ENCODE measurements at regions not wholly inside any gene's neighbourhood (a gene's known extent, or its start where the extent isn't known, plus 50 kb on each side); places are given as distances from the start of the nearest gene placed in this dataset.

DNA sequence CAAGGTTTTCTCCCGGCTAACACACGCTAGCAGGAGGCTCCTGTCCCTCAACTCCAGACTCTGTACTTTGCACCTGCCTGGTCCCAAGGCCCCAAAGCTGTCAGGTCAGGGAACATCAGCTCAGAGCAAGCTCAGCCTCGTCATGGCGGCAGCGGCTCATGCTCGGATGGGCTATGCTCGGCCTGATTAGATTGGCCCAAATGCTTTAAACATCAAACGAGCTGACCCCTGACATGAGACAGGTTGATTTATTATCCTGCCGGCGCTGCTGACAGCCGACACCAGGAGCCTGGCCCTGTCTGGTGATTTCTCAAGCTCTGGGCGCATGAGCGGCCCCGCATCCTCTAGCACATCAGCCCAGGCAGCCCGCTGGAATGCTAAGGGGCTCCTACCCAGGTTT is 436.4 kb downstream of the EIPR1 start:
- Histone ChIP-seq H3F3A (replicated peaks; ENCODE audit: insufficient read depth) (no peaks in the 10 kb centered on the region), H4K20me1 (ENCODE audit: insufficient read depth) (no peaks in the 10 kb centered on the region), H3K9me3 (0 out of 2 replicates have a peak, but pooled peaks cover 4% of the 10 kb centered on the region), H3K9ac (no peak overlapping the region), H3K79me2 (ENCODE audit: insufficient read depth) (no peaks in the 10 kb centered on the region), H3K9me2 (no peaks in the 10 kb centered on the region), H3K27me3 (ENCODE audit: insufficient read depth) (no peaks in the 10 kb centered on the region), H2AFZ (ENCODE audit: low read depth) (no peak overlapping the region), H3K27ac (ENCODE audit: low read depth in 2 of 2, low read length in 1 of 2) (no peak overlapping the region), H3K4me1 (ENCODE audit: control insufficient read depth in 1 of 2, insufficient read depth in 2 of 2, low read depth in 1 of 2, low read length in 1 of 2) (peaks cover 0 to 23% of the 10 kb centered on the region in 2 experiments; a peak in 2 of 4 replicates), H3K4me2 (no peak overlapping the region), H3K36me3 (replicated peaks in 1 of 2; ENCODE audit: control insufficient read depth in 1 of 2, insufficient read depth in 2 of 2, low read length in 1 of 2) (no peaks in the 10 kb centered on the region), H3K4me3 (ENCODE audit: low read depth in 2 of 2, low read length in 1 of 2) (no peak overlapping the region)
- TF ChIP-seq, protein P1, sequence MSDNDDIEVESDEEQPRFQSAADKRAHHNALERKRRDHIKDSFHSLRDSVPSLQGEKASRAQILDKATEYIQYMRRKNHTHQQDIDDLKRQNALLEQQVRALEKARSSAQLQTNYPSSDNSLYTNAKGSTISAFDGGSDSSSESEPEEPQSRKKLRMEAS (IDR thresholded peaks at IDR 0.05; ENCODE audit: low read depth): no peak
- TF ChIP-seq, protein P2, sequence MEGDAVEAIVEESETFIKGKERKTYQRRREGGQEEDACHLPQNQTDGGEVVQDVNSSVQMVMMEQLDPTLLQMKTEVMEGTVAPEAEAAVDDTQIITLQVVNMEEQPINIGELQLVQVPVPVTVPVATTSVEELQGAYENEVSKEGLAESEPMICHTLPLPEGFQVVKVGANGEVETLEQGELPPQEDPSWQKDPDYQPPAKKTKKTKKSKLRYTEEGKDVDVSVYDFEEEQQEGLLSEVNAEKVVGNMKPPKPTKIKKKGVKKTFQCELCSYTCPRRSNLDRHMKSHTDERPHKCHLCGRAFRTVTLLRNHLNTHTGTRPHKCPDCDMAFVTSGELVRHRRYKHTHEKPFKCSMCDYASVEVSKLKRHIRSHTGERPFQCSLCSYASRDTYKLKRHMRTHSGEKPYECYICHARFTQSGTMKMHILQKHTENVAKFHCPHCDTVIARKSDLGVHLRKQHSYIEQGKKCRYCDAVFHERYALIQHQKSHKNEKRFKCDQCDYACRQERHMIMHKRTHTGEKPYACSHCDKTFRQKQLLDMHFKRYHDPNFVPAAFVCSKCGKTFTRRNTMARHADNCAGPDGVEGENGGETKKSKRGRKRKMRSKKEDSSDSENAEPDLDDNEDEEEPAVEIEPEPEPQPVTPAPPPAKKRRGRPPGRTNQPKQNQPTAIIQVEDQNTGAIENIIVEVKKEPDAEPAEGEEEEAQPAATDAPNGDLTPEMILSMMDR (IDR thresholded peaks at IDR 0.05): no peak
- no peak for TF ChIP-seq POLR2AphosphoS5 (IDR thresholded peaks at IDR 0.05; ENCODE audit: low read depth, low read length)
- TF ChIP-seq NFIC (IDR thresholded peaks at IDR 0.05; ENCODE audit: borderline replicate concordance): no peak
- TF ChIP-seq, protein P3, sequence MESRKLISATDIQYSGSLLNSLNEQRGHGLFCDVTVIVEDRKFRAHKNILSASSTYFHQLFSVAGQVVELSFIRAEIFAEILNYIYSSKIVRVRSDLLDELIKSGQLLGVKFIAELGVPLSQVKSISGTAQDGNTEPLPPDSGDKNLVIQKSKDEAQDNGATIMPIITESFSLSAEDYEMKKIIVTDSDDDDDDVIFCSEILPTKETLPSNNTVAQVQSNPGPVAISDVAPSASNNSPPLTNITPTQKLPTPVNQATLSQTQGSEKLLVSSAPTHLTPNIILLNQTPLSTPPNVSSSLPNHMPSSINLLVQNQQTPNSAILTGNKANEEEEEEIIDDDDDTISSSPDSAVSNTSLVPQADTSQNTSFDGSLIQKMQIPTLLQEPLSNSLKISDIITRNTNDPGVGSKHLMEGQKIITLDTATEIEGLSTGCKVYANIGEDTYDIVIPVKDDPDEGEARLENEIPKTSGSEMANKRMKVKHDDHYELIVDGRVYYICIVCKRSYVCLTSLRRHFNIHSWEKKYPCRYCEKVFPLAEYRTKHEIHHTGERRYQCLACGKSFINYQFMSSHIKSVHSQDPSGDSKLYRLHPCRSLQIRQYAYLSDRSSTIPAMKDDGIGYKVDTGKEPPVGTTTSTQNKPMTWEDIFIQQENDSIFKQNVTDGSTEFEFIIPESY (IDR thresholded peaks at IDR 0.05; ENCODE audit: borderline replicate concordance, low read depth): no peak
- TF ChIP-seq, protein P4, sequence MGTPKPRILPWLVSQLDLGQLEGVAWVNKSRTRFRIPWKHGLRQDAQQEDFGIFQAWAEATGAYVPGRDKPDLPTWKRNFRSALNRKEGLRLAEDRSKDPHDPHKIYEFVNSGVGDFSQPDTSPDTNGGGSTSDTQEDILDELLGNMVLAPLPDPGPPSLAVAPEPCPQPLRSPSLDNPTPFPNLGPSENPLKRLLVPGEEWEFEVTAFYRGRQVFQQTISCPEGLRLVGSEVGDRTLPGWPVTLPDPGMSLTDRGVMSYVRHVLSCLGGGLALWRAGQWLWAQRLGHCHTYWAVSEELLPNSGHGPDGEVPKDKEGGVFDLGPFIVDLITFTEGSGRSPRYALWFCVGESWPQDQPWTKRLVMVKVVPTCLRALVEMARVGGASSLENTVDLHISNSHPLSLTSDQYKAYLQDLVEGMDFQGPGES (IDR thresholded peaks at IDR 0.05; ENCODE audit: low read depth, low read length): no peak
- no peak for TF ChIP-seq TCF12 (IDR thresholded peaks at IDR 0.05)
- TF ChIP-seq TEAD4 (IDR thresholded peaks at IDR 0.05; ENCODE audit: borderline replicate concordance, insufficient read depth): no peak
- no peak for TF ChIP-seq FOSL2 (IDR thresholded peaks at IDR 0.05; ENCODE audit: borderline replicate concordance, low read depth)
- TF ChIP-seq GATA2 (CRISPR knock-in tag; IDR thresholded peaks at IDR 0.05): no peak
- no peak for TF ChIP-seq CHD2 (IDR thresholded peaks at IDR 0.05; ENCODE audit: low read length, partially characterized antibody)
- 69% methylated on average over 12 of the region's 15 CpGs for whole genome bisulfite sequencing (ENCODE audit: low lambda C conversion rate)
- ChIA-PET CTCF (interaction anchor here (0.8 to 1.2 kb wide), 2 partner anchors 14 to 20 kb away, joined by 3 read pairs; no protein-coding TSS in a partner anchor), POLR2A (no interaction called here)
- DNase-seq: no peak

DNA sequence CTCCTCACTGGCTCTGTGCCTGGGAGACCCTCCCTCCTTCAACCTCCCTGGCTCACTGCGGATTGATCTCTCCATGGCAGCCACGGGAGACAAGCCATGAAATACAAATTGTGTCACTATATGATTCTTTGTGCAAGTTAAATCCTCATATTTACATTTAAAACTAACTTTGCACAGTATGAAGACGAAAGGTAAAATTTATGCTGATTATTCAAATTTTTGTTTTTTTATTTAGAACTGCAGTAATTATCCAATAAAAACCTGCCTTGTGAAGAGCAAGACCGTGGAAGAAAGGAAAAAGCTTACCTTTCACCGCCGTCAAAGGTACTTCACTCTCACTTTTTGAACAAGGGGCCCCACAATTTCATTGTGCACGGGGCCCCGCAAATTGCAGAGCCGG is 436.9 kb downstream of the EIPR1 start:
- DNase-seq: no peak
- Histone ChIP-seq H3F3A (replicated peaks; ENCODE audit: insufficient read depth) (no peaks in the 10 kb centered on the region), H3K9me3 (0 out of 2 replicates have a peak, but pooled peaks cover 2% of the 10 kb centered on the region), H3K27ac (ENCODE audit: low read depth in 2 of 2, low read length in 1 of 2) (no peak overlapping the region), H3K9ac (no peak overlapping the region), H3K4me2 (no peak overlapping the region), H4K20me1 (ENCODE audit: insufficient read depth) (no peaks in the 10 kb centered on the region), H3K79me2 (ENCODE audit: insufficient read depth) (no peaks in the 10 kb centered on the region), H3K27me3 (ENCODE audit: insufficient read depth) (no peaks in the 10 kb centered on the region), H3K4me3 (ENCODE audit: low read depth in 2 of 2, low read length in 1 of 2) (no peak overlapping the region), H3K36me3 (replicated peaks in 1 of 2; ENCODE audit: control insufficient read depth in 1 of 2, insufficient read depth in 2 of 2, low read length in 1 of 2) (no peaks in the 10 kb centered on the region), H3K4me1 (ENCODE audit: control insufficient read depth in 1 of 2, insufficient read depth in 2 of 2, low read depth in 1 of 2, low read length in 1 of 2) (peaks cover 0 to 23% of the 10 kb centered on the region in 2 experiments; a peak in 2 of 4 replicates), H2AFZ (ENCODE audit: low read depth) (no peak overlapping the region), H3K9me2 (no peaks in the 10 kb centered on the region)
- WGBS (ENCODE audit: low lambda C conversion rate): 54% methylated on average over 9 of the region's 9 CpGs
- CTCF ChIA-PET: no interaction called here
- POLR2A ChIA-PET: no interaction called here
- TF ChIP-seq SIN3A (IDR thresholded peaks at IDR 0.05; ENCODE audit: borderline replicate concordance, low read depth, low read length) (no peak), RAD21 (IDR thresholded peaks at IDR 0.05; ENCODE audit: low read length) (no peak), FOSL2 (IDR thresholded peaks at IDR 0.05; ENCODE audit: borderline replicate concordance, low read depth) (no peak), POLR2AphosphoS5 (IDR thresholded peaks at IDR 0.05; ENCODE audit: low read depth, low read length) (no peak), YY1 (IDR thresholded peaks at IDR 0.05; ENCODE audit: low read depth) (no peak), CHD2 (IDR thresholded peaks at IDR 0.05; ENCODE audit: low read length, partially characterized antibody) (no peak)
- TF ChIP-seq, protein P2 (IDR thresholded peaks at IDR 0.05): no peak
- TF ChIP-seq, protein P5, sequence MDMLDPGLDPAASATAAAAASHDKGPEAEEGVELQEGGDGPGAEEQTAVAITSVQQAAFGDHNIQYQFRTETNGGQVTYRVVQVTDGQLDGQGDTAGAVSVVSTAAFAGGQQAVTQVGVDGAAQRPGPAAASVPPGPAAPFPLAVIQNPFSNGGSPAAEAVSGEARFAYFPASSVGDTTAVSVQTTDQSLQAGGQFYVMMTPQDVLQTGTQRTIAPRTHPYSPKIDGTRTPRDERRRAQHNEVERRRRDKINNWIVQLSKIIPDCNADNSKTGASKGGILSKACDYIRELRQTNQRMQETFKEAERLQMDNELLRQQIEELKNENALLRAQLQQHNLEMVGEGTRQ (IDR thresholded peaks at IDR 0.05; ENCODE audit: borderline replicate concordance, low read depth, low read length): no peak
